Loucy (cell line): ENCODE measurements at regions not wholly inside any gene's neighbourhood (a gene's known extent, or its start where the extent isn't known, plus 50 kb on each side); places are given as distances from the start of the nearest gene placed in this dataset.

Experiments used
- H2AFZ ChIP-seq: fragments of 200-600 bp; sonication (generic); 2 replicates; pipeline ENCODE4 v1.6.0; 2016; ENCODE audit warnings: antibody characterized with exemption, mild to moderate bottlenecking, low read length, moderate library complexity
- H3F3A ChIP-seq: fragments of 200-600 bp; 2 replicates; pipeline ENCODE4 v1.6.0; 2016; ENCODE audit warnings: antibody characterized with exemption, low read depth, mild to moderate bottlenecking
- H3K27me3 ChIP-seq: fragments of 200-600 bp; sonication (generic); 2 replicates; pipeline ENCODE4 v1.6.1; 2014; ENCODE audit warnings: low read length, mild to moderate bottlenecking; ENCODE audit not compliant: insufficient read depth, poor library complexity, severe bottlenecking
- H3K36me3 ChIP-seq: fragments of 200-600 bp; sonication (generic); 2 replicates; pipeline ENCODE4 v1.6.1; 2016; ENCODE audit warnings: low read length; ENCODE audit not compliant: insufficient read depth
- H3K4me1 ChIP-seq: fragments of 200-600 bp; sonication (generic); 2 replicates; pipeline ENCODE4 v1.5.1; 2014; ENCODE audit warnings: low read length, mild to moderate bottlenecking; ENCODE audit not compliant: insufficient read depth, poor library complexity, severe bottlenecking
- H3K4me2 ChIP-seq: fragments of 200-600 bp; sonication (generic); 2 replicates; pipeline ENCODE4 v1.6.0; 2014; ENCODE audit warnings: antibody characterized with exemption, low read length, low read depth, mild to moderate bottlenecking; ENCODE audit not compliant: poor library complexity, severe bottlenecking
- H3K4me3 ChIP-seq: fragments of 200-600 bp; sonication (generic); 2 replicates; pipeline ENCODE4 v1.5.1; 2014; ENCODE audit warnings: low read length, mild to moderate bottlenecking, mixed read lengths; ENCODE audit not compliant: poor library complexity, severe bottlenecking
- H3K79me2 ChIP-seq: fragments of 200-600 bp; sonication (generic); 2 replicates; pipeline ENCODE4 v1.6.1; 2014; ENCODE audit warnings: low read length; ENCODE audit not compliant: insufficient read depth
- H3K9ac ChIP-seq: fragments of 200-600 bp; sonication (generic); 2 replicates; pipeline ENCODE4 v1.6.0; 2014; ENCODE audit warnings: mild to moderate bottlenecking, low read depth, low read length, moderate library complexity; ENCODE audit not compliant: poor library complexity, severe bottlenecking
- H3K9me2 ChIP-seq: fragments of 200-600 bp; sonication (generic); replicated peaks from 2 replicates; pipeline ENCODE4 v1.6.1; 2016; ENCODE audit warnings: low read depth, low read length, mixed read lengths
- H3K9me3 ChIP-seq: fragments of 200-600 bp; sonication (generic); 2 replicates; pipeline ENCODE4 v1.6.1; 2014; ENCODE audit warnings: mild to moderate bottlenecking, antibody characterized with exemption, low read length, low read depth; ENCODE audit not compliant: insufficient read depth
- H4K20me1 ChIP-seq: fragments of 200-600 bp; sonication (generic); 2 replicates; pipeline ENCODE4 v1.6.0; 2014; ENCODE audit warnings: antibody characterized with exemption, low read length, mild to moderate bottlenecking; ENCODE audit not compliant: insufficient read depth, poor library complexity, severe bottlenecking
- EZH2phosphoT487 ChIP-seq: fragments of 200-600 bp; IDR thresholded peaks from 2 replicates; pipeline ENCODE4 v1.6.1; 2018; ENCODE audit warnings: antibody characterized with exemption, mild to moderate bottlenecking, moderate library complexity, borderline replicate concordance
- TF ChIP-seq, protein P1 (sequence below): fragments of 200-600 bp; sonication (generic); conservative IDR thresholded peaks from 2 replicates; pipeline ENCODE4 v1.5.1; 2014; ENCODE audit warnings: mild to moderate bottlenecking, antibody characterized with exemption, low read length

DNA sequence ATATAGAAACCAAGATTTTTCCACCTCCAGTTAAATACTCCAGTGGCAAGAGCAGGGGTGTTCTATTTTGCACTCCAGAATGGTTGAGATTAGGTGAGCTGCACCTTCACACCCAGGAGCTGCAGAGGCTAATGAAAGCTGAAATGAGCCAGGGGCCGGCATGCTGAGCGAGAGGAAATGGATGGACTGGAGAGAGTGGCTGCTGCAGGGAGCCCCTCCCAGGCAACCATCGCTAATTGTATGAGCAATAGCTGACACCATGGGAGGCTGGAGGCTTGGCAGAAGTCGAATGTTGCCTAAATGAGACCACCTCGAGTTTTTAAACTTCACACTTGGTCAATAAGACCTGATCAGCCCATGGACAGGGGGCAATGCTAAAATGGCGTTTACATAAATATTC is 301.8 kb upstream of the TMPO start:
- Histone ChIP-seq H3K9ac (no peak overlapping the region), H3K4me2 (no peak overlapping the region), H3K4me1 (no peaks in the 10 kb centered on the region), H2AFZ (no peak overlapping the region), H3F3A (no peaks in the 10 kb centered on the region), H3K9me2 (no peaks in the 10 kb centered on the region), H3K79me2 (no peaks in the 10 kb centered on the region), H3K36me3 (no peaks in the 10 kb centered on the region), H4K20me1 (no peaks in the 10 kb centered on the region), H3K4me3 (no peak overlapping the region), H3K9me3 (no peaks in the 10 kb centered on the region), H3K27me3 (no peaks in the 10 kb centered on the region)
- TF ChIP-seq, protein P1, sequence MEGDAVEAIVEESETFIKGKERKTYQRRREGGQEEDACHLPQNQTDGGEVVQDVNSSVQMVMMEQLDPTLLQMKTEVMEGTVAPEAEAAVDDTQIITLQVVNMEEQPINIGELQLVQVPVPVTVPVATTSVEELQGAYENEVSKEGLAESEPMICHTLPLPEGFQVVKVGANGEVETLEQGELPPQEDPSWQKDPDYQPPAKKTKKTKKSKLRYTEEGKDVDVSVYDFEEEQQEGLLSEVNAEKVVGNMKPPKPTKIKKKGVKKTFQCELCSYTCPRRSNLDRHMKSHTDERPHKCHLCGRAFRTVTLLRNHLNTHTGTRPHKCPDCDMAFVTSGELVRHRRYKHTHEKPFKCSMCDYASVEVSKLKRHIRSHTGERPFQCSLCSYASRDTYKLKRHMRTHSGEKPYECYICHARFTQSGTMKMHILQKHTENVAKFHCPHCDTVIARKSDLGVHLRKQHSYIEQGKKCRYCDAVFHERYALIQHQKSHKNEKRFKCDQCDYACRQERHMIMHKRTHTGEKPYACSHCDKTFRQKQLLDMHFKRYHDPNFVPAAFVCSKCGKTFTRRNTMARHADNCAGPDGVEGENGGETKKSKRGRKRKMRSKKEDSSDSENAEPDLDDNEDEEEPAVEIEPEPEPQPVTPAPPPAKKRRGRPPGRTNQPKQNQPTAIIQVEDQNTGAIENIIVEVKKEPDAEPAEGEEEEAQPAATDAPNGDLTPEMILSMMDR: no peak
- no peak for TF ChIP-seq EZH2phosphoT487

- no peaks in the 10 kb centered on the region for H3K27me3 ChIP-seq
- no peaks in the 10 kb centered on the region for H3K4me1 ChIP-seq
- H4K20me1 ChIP-seq: no peaks in the 10 kb centered on the region
- H3K9me3 ChIP-seq: no peaks in the 10 kb centered on the region
- H2AFZ ChIP-seq: no peak overlapping the region
- H3K4me2 ChIP-seq: no peak overlapping the region
- TF ChIP-seq, protein P1: no peak
- TF ChIP-seq EZH2phosphoT487: no peak
- no peaks in the 10 kb centered on the region for H3K9me2 ChIP-seq
- H3K79me2 ChIP-seq: no peaks in the 10 kb centered on the region
- H3K4me3 ChIP-seq: no peak overlapping the region
- no peak overlapping the region for H3K9ac ChIP-seq
- no peaks in the 10 kb centered on the region for H3F3A ChIP-seq
- no peaks in the 10 kb centered on the region for H3K36me3 ChIP-seq
Measured at GRCh38 chr12:98217257-98217656, 298.1 kb upstream of the TMPO start.

DNA sequence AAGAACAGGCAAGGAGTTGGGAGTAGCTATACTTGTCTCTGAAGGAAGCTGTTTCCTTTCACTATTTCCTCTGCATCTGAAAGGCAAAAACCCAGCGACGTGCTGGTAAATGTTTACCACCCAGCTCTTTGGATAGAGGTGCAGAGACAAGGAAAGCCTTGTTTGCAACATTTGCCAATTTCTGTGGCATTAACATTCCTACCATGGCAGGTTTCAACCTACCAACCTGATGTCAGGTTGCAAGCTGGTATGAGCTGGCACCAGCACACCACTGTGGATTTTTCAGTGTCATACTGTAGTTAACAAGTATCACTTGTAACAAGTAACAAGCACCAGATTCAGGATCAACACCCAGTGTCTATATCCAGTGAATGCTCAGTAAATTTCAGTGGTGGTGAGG is 294.8 kb upstream of the TMPO start:
- Histone ChIP-seq H2AFZ (no peak overlapping the region), H3K79me2 (no peaks in the 10 kb centered on the region), H3K36me3 (no peaks in the 10 kb centered on the region), H3K4me2 (no peak overlapping the region), H3K9me2 (no peaks in the 10 kb centered on the region), H3F3A (no peaks in the 10 kb centered on the region), H3K9ac (no peak overlapping the region), H3K27me3 (no peaks in the 10 kb centered on the region), H4K20me1 (no peaks in the 10 kb centered on the region), H3K4me1 (peaks cover 5% of the 10 kb centered on the region), H3K4me3 (no peak overlapping the region), H3K9me3 (no peaks in the 10 kb centered on the region)
- TF ChIP-seq, protein P1: no peak
- no peak for TF ChIP-seq EZH2phosphoT487
